EL (cell line): ENCODE measurements at regions not wholly inside any gene's neighbourhood (a gene's known extent, or its start where the extent isn't known, plus 50 kb on each side); places are given as distances from the start of the nearest gene placed in this dataset.
A peak's percentile ranks its signal among the peaks of the same experiment; 100 is the strongest.

ENCODE experiments used
- DNase-seq: peaks from one replicate; pipeline ENCODE4 v3.0.0-alpha.2; 2016

DNA sequence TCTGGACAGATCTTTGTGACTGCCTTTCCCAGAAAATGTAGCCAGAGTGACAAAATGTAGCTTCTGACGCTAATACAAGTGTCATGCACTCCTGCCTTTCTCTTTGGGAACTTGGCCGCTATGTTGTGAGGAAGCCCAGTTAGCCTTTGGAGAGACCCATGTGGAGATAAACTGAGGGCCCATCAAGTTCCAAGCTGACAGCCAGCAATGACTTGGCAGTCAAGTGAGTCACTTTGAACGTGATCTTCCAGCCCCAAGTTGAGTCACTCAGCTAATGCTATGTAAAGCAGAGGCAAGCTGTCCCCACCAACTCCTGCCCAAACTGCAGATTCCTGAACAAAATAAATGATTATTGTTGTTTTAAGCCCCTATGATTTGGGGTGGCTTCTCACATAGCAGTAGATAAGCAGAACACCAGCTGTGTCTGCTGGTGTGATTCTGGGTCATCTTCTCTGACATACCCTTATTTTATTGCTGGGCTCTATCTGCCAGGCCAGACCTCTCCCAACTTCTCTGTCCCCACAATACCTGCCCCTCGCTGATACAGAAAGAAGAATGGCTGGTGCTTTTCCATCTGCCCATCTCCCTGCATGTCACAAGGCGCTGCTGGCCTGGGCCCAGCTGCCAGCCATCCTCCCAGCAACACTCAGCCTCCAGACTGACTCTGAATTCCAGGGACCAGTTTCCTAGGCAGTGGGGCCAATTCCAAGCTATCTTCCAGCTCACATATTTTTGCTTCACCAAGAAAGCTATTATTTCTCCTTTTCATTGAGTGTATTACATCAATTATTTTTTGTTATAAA is 274.8 kb downstream of the LRFN2 start:
- peak; percentile 6 for DNase-seq

- peak; percentile 41 for DNase-seq
Measured at GRCh38 chr6:40308533-40309306, 278.4 kb downstream of the LRFN2 start.

DNA sequence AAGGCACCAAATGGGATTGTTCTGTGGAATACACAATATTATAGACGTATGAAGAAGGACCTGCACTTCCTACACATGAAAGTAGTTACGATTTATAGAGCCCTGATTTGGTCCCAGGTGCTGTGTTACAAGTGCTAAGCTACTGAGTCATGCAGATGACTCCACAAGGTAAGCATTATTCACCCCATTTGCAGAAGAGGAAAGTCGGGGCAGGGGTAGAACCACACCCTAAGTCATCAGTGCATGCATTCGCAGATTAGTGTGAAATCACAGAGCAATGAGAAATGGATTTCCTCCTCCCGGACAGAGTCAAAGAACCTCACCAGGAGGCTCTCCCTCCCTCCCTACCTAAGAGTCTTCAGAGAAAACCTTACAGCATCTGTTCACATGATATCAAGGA is 279.5 kb downstream of the LRFN2 start:
- no peak for DNase-seq

- DNase-seq: no peak
Measured at GRCh38 chr6:40302856-40303454, 284.2 kb downstream of the LRFN2 start.

DNA sequence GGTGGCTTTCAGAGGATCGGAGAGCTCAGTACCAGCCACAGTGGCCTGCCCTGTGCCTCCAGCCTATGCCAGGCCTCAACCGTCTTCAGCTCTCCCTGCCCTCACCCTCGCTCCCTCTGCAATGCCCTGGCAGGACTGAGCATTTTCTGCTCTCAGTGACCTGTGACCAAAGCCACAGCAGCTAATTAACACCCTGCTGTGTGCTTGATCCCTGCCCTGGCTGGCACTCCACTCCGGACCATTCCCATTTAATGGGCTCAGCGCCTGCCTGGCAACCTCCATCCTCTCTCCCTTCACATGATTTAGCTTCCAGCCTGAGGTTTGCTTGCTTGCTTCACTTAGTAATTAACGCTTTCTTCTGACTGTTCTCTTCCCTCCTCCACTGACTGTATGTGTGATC is 287.5 kb downstream of the LRFN2 start:
- no peak for DNase-seq

- DNase-seq: no peak
Measured at GRCh38 chr6:40298207-40298606, 289.0 kb downstream of the LRFN2 start.

- DNase-seq: peak; percentile 14
Measured at GRCh38 chr6:40295251-40295950, 291.8 kb downstream of the LRFN2 start.

GRCh38 chr6:40293460-40294185 is 293.5 kb downstream of the LRFN2 start:
- no peak for DNase-seq

DNA sequence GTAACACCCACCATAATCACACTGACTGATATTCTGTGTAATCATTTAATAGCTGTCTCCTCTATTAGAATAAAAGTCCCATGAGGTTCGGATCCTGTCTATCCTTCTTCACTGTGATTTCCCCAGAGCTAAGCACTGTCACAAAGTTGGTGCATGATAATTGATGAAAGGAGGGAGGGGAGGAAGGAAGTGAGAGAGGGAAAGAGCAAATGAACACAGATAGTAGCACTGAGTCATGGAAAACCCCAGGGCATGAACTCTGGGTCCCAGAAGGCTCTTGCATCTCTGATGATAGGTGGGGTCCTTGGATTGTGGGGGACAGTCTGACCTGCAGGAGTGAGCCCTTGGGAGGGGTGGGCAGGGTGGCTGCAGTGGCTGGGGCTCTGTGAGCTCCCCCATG is 294.1 kb downstream of the LRFN2 start:
- no peak for DNase-seq

DNA sequence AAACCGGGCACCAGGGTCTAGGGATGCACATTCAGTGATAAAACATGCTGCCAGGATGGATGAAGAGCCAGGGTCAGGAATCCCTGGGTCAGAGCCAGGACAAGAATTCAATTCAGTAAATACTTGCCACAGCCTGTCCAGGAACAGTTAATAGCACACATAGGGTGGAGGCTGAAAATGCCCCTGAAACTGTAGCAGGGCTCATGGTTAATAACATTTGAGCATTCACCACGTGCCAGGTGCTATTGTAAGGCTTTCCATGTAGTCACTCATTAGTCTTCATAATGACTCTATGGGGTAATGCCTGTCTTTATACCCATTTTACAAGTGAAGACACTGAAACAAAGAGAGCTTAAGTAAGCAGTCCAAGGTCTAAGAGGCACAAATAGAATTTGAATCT is 296.3 kb downstream of the LRFN2 start:
- no peak for DNase-seq

GRCh38 chr6:40288919-40289318 is 298.2 kb downstream of the LRFN2 start:
- DNase-seq: no peak

- no peak for DNase-seq
Measured at GRCh38 chr6:40287296-40287850, 299.8 kb downstream of the LRFN2 start.

DNA sequence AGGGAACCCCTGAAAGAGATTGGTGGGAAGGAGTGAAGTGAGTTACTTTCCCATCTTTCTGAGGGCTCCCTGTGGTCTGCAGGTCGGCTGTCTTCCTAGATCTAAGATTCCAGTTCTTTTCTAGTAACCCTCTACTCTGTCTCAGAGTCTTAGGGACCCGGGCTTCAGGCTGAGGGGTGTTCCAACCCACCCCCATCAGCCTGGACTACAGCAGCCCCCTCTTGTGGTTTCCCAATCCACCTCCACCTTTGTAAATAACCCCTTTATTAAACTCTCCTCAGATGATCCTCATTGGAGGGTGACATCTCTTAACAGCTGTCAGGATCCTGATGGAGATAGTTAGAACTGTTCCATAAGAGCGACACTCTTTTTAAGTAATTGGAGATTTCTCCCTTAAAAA is 300.4 kb downstream of the LRFN2 start:
- DNase-seq: no peak

DNA sequence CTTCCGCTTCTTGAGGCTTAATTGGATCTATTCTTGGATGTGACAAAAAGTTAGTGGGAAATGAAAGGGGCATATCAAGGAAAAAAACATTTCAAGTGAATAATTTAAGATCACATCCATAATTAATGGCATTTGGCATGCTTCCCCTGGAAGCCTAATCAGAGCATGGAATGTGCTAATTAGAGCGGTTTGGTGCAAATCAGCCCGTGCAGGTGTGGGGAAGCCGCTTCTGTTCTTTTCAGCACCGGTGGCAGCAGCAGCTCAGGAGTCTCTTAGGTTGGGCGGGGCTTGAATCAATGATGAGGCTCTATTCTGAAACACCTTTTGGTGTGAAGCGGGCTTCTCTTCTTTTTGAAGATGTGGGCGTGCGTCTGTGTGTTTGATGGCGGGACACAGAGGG is 301.2 kb downstream of the LRFN2 start:
- no peak for DNase-seq

- DNase-seq: no peak
Measured at GRCh38 chr6:40285535-40285934, 301.6 kb downstream of the LRFN2 start.

DNA sequence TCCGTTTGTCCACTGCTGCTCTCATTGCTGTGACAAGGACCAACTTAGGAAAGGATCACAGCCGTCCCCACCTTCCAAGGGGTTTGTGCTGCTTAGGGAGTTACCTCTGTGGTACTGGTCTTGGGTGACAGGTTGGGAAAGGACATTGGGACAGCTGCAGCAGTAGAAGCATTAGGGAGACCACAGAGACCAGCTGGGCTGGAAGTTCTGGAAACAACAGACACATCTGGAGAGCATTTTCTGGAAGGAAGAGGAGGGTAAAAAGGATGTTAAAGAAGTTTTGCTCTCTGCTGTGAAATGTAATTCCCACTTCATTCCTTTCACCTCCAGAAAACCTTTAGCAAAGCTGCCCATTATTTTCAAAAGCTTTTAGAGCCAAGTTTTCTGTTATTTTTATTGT is 304.2 kb downstream of the LRFN2 start:
- DNase-seq: no peak

DNA sequence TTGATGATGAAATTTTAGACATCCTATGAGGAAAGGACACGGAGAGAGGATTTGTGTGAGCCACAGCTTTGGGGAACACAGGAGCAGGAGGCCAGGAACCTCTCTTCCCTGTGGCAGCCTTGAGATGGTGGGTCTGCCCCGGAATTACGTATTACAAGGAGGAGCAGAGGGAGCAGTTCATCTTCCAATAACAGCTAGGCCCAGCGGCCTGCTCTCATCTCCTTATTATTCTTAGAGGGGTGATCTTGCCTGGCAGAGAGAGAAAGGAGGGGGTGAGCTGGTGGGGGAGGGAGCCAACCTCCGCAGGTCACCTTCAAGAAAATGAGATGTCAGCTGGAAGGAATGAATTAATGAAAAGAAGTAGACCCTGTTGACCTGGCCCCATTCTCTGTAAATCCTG is 305.8 kb downstream of the LRFN2 start:
- no peak for DNase-seq

- no peak for DNase-seq
Measured at GRCh38 chr6:40280231-40280630, 306.9 kb downstream of the LRFN2 start.

DNA sequence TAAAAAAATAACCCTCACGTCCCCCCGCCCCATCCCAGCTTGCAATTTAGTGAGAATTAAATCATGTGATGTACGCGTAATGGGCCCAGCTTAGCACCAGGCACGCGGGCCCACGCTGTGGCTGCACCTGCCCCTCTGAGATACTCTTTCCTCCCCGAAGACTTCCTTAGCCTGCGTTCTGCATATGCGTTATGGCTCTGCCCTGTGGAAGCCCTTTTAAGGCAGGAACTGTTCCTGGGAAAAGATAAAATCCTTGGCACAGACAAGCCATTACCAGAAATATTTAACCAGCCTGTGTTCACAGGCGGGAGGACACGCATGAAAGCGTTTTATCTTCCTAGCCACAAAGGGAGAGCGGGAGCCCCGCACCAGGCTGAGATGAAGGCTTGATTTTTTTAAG is 311.0 kb downstream of the LRFN2 start:
- no peak for DNase-seq

DNA sequence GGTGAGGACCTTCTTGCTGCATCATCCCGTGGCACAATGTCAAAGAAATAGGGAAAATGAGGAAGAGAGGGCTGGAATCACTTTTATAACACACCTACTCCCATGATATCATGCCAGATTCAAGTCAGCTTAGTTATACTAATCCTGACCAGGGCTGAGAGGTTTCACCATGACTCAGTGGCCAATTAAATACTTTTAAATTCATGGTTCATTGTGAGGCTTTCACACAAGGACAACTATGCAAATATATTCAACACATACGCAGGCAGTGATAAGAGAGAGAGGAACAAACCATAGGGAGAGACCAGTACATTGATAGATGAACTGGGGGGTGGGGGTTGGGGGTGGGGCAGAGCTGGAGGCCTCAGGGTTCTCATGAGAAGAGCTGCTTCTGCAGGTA is 313.1 kb downstream of the LRFN2 start:
- no peak for DNase-seq

DNA sequence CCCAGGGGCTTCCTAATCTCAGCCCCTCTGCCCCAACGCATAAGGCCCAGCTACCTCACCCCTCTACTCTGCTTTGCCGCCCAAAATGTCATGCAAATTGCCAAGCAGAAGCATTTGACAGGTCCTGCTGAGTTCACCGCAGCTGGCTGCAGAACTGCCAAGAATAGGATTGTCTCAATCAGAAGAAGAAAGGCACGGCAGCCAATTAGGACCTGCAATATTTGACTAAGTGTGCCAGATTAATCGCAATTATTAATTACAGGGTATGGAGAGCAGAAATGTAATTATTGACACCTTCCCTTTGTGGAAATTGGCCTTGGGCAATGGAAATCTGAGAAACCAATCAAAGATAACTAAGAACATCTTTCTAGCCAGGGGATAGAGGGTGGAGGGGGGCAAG is 318.6 kb downstream of the LRFN2 start:
- DNase-seq: no peak

DNA sequence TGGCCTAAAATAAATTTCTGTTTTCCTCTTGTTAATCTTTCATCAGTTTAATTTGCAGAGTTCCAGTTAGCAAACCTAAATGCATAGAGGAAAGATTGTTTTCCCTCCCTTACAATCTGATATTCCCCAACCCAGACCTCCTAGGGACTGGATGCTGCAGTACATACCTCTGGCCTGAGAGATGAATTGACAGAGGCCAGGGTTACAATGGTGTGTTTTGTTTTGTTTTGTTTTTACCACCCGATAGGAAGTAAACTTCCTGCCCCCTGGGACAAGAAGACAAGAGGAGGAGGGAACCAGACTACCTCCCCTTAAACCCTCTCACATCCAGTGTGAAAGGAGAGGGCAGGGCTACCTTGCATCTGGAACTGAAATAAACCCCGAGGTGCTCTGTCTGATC is 319.0 kb downstream of the LRFN2 start:
- no peak for DNase-seq
